Upper lobe of left lung (tissue), 6 donors: ENCODE measurements at regions not wholly inside any gene's neighbourhood (a gene's known extent, or its start where the extent isn't known, plus 50 kb on each side); places are given as distances from the start of the nearest gene placed in this dataset.
A peak's percentile ranks its signal among the peaks of the same experiment; 100 is the strongest.

Source experiments
- ATAC-seq, 2 donors: fragments of 200-7000 bp; cut with Tn5 transposase; one replicate each; pipeline ENCODE4 v1.9.1; 2022; ENCODE audit warnings: mild to moderate bottlenecking in 2 of 2, moderate library complexity in 2 of 2; ENCODE audit not compliant: low FRiP score in 2 of 2
- DNase-seq, 2 donors: peaks; one replicate each; pipeline ENCODE4 v3.0.0-alpha.2; 2019 to 2020
- H3K27ac ChIP-seq, 4 donors: fragments of 200-600 bp; sonication (generic); one replicate each; pipeline ENCODE4 v1.5.1; 2016 to 2019
- H3K27me3 ChIP-seq, 4 donors: fragments of 200-600 bp; sonication (generic); one replicate each; pipeline ENCODE4 v1.5.1; 2017 to 2019
- H3K36me3 ChIP-seq, 4 donors: fragments of 200-600 bp; sonication (generic); one replicate each; pipeline ENCODE4 v1.5.1; 2016 to 2019
- H3K4me1 ChIP-seq, 4 donors: fragments of 200-600 bp; sonication (generic); one replicate each; pipeline ENCODE4 v1.5.1; 2018 to 2019
- H3K4me3 ChIP-seq, 4 donors: fragments of 200-600 bp; sonication (generic); one replicate each; pipeline ENCODE4 v1.5.1; 2017 to 2019; ENCODE audit warnings: mild to moderate bottlenecking in 2 of 4, moderate library complexity in 1 of 4
- H3K9me3 ChIP-seq, 4 donors: fragments of 200-600 bp; sonication (generic); one replicate each; pipeline ENCODE4 v1.5.1; 2018 to 2019
- EP300 ChIP-seq, 4 donors: sonication (generic); formaldehyde crosslinking; IDR thresholded peaks; one replicate each; pipeline ENCODE4 v1.5.1; 2017; ENCODE audit warnings: antibody characterized with exemption in 4 of 4, control low read depth in 2 of 4
- POLR2A ChIP-seq, 4 donors: fragments of 450-650 bp; IDR thresholded peaks; one replicate each; pipeline ENCODE4 v1.5.1; 2016 to 2017; ENCODE audit warnings: antibody characterized with exemption in 4 of 4, mild to moderate bottlenecking in 2 of 4
- POLR2AphosphoS5 ChIP-seq, 2 donors: sonication (generic); formaldehyde crosslinking; IDR thresholded peaks; one replicate each; pipeline ENCODE4 v1.5.1; 2017; ENCODE audit warnings: antibody characterized with exemption in 2 of 2
- WGBS, 2 donors: methylation state at CpG; one replicate each; pipeline ENCODE4 v1.1.5; 2017 to 2018; 5-methylcytosine and 5-hydroxymethylcytosine counted together
- TF ChIP-seq, protein P1 (sequence below), 6 experiments: fragments of 450-650 bp in 4 of 6; fragments of 200-600 bp in 2 of 6; sonication (generic) in 2 of 6; IDR thresholded peaks; one replicate each; pipeline ENCODE4 v1.5.1; 2016 to 2019; ENCODE audit warnings: antibody characterized with exemption in 6 of 6
- donor health status: DM: no; HTN: no; CAD: no; lungs with moderate emphysema.
- donor health status: DM: no; HTN: yes; CAD: no; lungs with severe emphysema.

DNA sequence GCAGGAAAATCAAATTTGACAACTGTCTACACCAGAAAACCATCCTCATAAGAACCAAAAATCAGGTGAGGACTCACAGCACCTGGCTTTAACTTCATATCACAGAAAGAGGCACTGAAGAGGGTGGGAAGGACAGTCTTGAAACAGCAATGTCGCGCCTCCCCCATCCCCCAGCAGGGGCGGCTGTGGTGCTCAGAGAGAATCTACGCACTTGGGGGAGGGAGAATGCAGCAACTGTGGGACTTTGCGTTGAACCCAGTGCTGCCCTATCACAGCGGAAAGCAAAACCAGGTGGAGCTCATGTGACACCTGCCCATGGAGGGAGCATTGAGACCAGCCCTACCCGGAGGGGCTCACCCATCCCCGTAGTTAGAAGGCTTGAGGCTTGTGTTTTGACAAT lies 191.8 kb downstream of the MSX2 start:
- WGBS, 2 donors, result 94 to 96% methylated on average over 3 to 8 of the region's 8 CpGs
- H3K4me1 ChIP-seq, result no peaks in the 10 kb centered on the region

GRCh38 chr5:174911118-174911517 lies 186.7 kb downstream of the MSX2 start:
- no peak for TF ChIP-seq EP300 (IDR thresholded peaks at IDR 0.05)
- TF ChIP-seq, protein P1, sequence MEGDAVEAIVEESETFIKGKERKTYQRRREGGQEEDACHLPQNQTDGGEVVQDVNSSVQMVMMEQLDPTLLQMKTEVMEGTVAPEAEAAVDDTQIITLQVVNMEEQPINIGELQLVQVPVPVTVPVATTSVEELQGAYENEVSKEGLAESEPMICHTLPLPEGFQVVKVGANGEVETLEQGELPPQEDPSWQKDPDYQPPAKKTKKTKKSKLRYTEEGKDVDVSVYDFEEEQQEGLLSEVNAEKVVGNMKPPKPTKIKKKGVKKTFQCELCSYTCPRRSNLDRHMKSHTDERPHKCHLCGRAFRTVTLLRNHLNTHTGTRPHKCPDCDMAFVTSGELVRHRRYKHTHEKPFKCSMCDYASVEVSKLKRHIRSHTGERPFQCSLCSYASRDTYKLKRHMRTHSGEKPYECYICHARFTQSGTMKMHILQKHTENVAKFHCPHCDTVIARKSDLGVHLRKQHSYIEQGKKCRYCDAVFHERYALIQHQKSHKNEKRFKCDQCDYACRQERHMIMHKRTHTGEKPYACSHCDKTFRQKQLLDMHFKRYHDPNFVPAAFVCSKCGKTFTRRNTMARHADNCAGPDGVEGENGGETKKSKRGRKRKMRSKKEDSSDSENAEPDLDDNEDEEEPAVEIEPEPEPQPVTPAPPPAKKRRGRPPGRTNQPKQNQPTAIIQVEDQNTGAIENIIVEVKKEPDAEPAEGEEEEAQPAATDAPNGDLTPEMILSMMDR (IDR thresholded peaks at IDR 0.05), result no peak
- no peak for TF ChIP-seq POLR2A (IDR thresholded peaks at IDR 0.05)
- no peak for TF ChIP-seq POLR2AphosphoS5 (IDR thresholded peaks at IDR 0.05)
- WGBS, 2 donors, result 88 to 93% methylated on average over 7 to 9 of the region's 9 CpGs

More for the DNA sequence above, 191.8 kb downstream of the MSX2 start:
- H3K9me3 ChIP-seq, result no peaks in the 10 kb centered on the region
- no peak overlapping the region for H3K27ac ChIP-seq
- ATAC-seq, result no peak
- no peaks in the 10 kb centered on the region for H3K27me3 ChIP-seq
- no peak overlapping the region for H3K4me3 ChIP-seq
- DNase-seq, result no peak
- no peak for TF ChIP-seq POLR2AphosphoS5 (IDR thresholded peaks at IDR 0.05)
- TF ChIP-seq POLR2A (IDR thresholded peaks at IDR 0.05), result no peak
- TF ChIP-seq EP300 (IDR thresholded peaks at IDR 0.05), result no peak
- TF ChIP-seq, protein P1 (IDR thresholded peaks at IDR 0.05), result no peak
- H3K36me3 ChIP-seq, result no peaks in the 10 kb centered on the region

GRCh38 chr5:174910245-174910737 lies 185.9 kb downstream of the MSX2 start:
- no peak overlapping the region for H3K27ac ChIP-seq
- TF ChIP-seq, protein P1 (IDR thresholded peaks at IDR 0.05), result peak; percentile 69 to 83 (median 76)
- TF ChIP-seq POLR2A (IDR thresholded peaks at IDR 0.05), result no peak
- no peak overlapping the region for H3K4me3 ChIP-seq
- H3K27me3 ChIP-seq, result no peaks in the 10 kb centered on the region
- peaks cover 0 to 6% (median 3%) of the 10 kb centered on the region in 4 donors for H3K4me1 ChIP-seq
- no peaks in the 10 kb centered on the region for H3K36me3 ChIP-seq
- ATAC-seq (peak; percentile 92 to 95), DNase-seq (peak; percentile 48 to 78)
- H3K9me3 ChIP-seq, result no peaks in the 10 kb centered on the region
- 4 to 5% methylated on average over 13 to 17 of the region's 17 CpGs for WGBS, 2 donors

More at GRCh38 chr5:174911118-174911517, 186.7 kb downstream of the MSX2 start:
- Histone ChIP-seq H3K9me3 (no peaks in the 10 kb centered on the region), H3K4me3 (no peak overlapping the region), H3K4me1 (peaks cover 0 to 6% (median 3%) of the 10 kb centered on the region in 4 donors), H3K27ac (no peak overlapping the region), H3K36me3 (no peaks in the 10 kb centered on the region), H3K27me3 (no peaks in the 10 kb centered on the region)
- DNase-seq, result no peak
- no peak for ATAC-seq

DNA sequence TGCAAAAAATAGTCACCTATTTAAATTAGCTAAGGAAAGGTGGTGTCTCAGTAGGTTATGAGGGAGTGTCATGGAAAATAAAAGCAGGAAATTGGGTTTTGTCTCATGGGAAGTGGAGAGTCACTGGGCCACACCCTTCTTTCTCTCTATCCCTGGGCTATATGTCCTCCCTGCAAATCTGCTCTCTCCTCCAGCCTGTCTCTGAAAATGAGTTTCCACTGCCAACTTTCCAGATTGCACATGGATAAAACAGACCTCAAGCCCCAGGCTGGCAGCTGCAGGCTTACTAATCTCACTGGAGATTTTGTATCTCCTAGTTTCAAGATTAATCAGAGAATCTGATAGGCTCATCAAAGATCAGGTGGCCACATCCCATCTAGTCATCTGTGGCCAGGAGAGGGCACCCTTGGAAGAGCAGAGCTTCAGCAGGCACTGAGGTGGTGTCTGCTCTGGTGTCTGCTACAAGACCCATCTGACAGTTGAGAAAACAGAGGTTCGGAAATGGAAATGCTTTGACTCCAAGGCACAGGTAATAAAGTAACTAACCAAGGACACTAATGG lies 178.9 kb downstream of the MSX2 start:
- DNase-seq, result no peak
- H3K4me1 ChIP-seq, result no peaks in the 10 kb centered on the region
- no peaks in the 10 kb centered on the region for H3K9me3 ChIP-seq
- ATAC-seq, result no peak
- H3K27me3 ChIP-seq, result no peaks in the 10 kb centered on the region
- no peak overlapping the region for H3K4me3 ChIP-seq
- H3K36me3 ChIP-seq, result no peaks in the 10 kb centered on the region
- no peak overlapping the region for H3K27ac ChIP-seq
- 81 to 89% methylated on average over 1 of the region's 1 CpG for WGBS, 2 donors
- TF ChIP-seq EP300 (IDR thresholded peaks at IDR 0.05), result no peak
- TF ChIP-seq, protein P1 (IDR thresholded peaks at IDR 0.05), result no peak

GRCh38 chr5:174901336-174901735 lies 177.0 kb downstream of the MSX2 start:
- H3K4me3 ChIP-seq, result no peak overlapping the region
- no peak for ATAC-seq
- no peaks in the 10 kb centered on the region for H3K9me3 ChIP-seq
- H3K36me3 ChIP-seq, result no peaks in the 10 kb centered on the region
- H3K4me1 ChIP-seq, result no peaks in the 10 kb centered on the region
- DNase-seq, result peak in 1 of 2 donors; percentile 58
- no peaks in the 10 kb centered on the region for H3K27me3 ChIP-seq
- no peak overlapping the region for H3K27ac ChIP-seq
- 92 to 100% methylated on average over 1 to 19 of the region's 19 CpGs for WGBS, 2 donors
- no peak for TF ChIP-seq EP300 (IDR thresholded peaks at IDR 0.05)
